Choroid plexus epithelial cell (primary cell): ENCODE measurements at regions not wholly inside any gene's neighbourhood (a gene's known extent, or its start where the extent isn't known, plus 50 kb on each side); places are given as distances from the start of the nearest gene placed in this dataset.

ENCODE experiments used
- DNase-seq: peaks from one replicate; pipeline ENCODE4 v3.0.0-alpha.2; 2010; ENCODE audit warnings: low read depth
- H3K4me3 ChIP-seq: 2 replicates; pipeline ENCODE4 v1.5.1; 2011; ENCODE audit warnings: low read depth, mild to moderate bottlenecking, control low read depth, low read length, moderate library complexity
- TF ChIP-seq, protein P1 (sequence below): conservative IDR thresholded peaks from 2 replicates; pipeline ENCODE4 v1.5.1; 2011; ENCODE audit warnings: low read depth, mild to moderate bottlenecking, control low read depth, inconsistent platforms, low read length, moderate library complexity

GRCh38 chr12:25771476-25771875, 187.0 kb upstream of the RASSF8 start:
- TF ChIP-seq, protein P1, sequence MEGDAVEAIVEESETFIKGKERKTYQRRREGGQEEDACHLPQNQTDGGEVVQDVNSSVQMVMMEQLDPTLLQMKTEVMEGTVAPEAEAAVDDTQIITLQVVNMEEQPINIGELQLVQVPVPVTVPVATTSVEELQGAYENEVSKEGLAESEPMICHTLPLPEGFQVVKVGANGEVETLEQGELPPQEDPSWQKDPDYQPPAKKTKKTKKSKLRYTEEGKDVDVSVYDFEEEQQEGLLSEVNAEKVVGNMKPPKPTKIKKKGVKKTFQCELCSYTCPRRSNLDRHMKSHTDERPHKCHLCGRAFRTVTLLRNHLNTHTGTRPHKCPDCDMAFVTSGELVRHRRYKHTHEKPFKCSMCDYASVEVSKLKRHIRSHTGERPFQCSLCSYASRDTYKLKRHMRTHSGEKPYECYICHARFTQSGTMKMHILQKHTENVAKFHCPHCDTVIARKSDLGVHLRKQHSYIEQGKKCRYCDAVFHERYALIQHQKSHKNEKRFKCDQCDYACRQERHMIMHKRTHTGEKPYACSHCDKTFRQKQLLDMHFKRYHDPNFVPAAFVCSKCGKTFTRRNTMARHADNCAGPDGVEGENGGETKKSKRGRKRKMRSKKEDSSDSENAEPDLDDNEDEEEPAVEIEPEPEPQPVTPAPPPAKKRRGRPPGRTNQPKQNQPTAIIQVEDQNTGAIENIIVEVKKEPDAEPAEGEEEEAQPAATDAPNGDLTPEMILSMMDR, result no peak
- DNase-seq, result no peak
- no peak overlapping the region for H3K4me3 ChIP-seq

DNA sequence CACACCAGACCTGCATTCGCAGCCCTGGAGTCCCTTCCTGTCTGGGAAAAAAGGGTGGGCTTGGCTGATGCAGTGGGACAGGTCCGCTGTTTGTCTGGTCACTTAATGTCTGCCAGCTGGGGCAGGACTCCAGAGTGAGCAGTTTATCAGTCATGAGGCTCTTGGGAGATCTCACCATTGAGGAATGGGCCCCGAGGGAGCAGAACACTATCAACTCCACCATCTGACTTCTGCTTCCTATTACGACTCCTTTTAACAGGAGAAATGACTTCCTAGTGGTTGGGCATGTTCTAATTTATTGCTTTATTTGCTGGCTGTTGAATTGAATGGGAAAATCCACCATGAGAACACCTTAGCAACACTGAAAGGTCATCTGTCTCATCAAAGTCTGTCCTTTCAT, 182.5 kb upstream of the RASSF8 start:
- TF ChIP-seq, protein P1, result no peak
- no peak overlapping the region for H3K4me3 ChIP-seq
- peak; percentile 36 for DNase-seq

DNA sequence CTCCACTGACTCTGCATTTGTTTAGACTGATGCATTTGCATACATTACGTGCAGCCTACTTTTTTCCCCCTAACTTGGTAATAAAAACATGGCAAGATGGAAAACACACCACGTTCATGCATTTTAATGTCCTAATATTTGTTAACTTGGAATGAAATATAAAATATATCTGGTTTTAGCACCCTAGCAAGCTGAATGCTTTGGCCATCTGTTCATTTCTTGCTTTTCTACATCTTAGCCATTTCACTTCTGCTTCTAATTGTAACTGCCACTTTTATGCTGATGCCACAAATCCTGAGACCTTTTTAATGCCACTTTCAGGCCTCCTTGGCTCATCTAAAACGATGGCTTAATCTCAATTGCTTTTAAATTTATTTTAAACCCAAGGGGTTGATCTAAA, 177.7 kb upstream of the RASSF8 start:
- TF ChIP-seq, protein P1, result no peak
- no peak overlapping the region for H3K4me3 ChIP-seq
- DNase-seq, result no peak

- H3K4me3 ChIP-seq, result no peak overlapping the region
- TF ChIP-seq, protein P1, result no peak
- no peak for DNase-seq
Measured at GRCh38 chr12:25781232-25781631, 177.2 kb upstream of the RASSF8 start.

GRCh38 chr12:25783566-25783965, 174.9 kb upstream of the RASSF8 start:
- TF ChIP-seq, protein P1, result no peak
- H3K4me3 ChIP-seq, result no peak overlapping the region
- DNase-seq, result no peak

DNA sequence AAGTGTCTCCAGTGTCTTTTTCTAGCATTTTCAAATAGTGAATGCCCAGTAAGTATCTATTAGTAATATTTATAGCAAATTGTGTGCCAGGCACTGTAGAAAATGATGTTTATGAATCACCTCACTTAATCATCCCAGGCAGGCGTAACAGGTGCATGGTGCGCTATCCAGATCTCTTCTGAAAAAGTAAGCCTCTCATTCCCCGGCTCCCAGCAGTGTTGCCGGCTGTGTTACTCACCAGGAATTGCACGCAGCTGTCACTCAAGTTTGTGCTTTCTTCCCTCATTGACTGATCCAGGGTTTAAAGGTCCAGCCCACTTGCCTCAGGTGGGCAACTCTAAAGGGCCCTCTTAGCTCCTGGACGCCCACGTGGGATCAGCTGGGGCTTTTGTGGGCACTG, 173.8 kb upstream of the RASSF8 start:
- TF ChIP-seq, protein P1, result no peak
- no peak for DNase-seq
- H3K4me3 ChIP-seq, result no peak overlapping the region

GRCh38 chr12:25785134-25785533, 173.3 kb upstream of the RASSF8 start:
- TF ChIP-seq, protein P1, result no peak
- H3K4me3 ChIP-seq, result no peak overlapping the region
- DNase-seq, result no peak
